SHP77 treated with DMSO at 0.1 percent for 48 hours (cell line): ENCODE measurements at regions not wholly inside any gene's neighbourhood (a gene's known extent, or its start where the extent isn't known, plus 50 kb on each side); places are given as distances from the start of the nearest gene placed in this dataset.
"Not testable (repeated sequence)": the region's sequence is repeated elsewhere in the genome, so short reads cannot be mapped to it uniquely, and the experiment has no call there.

Experiments
- DNase-seq: peaks from one replicate; lab custom pipeline; 2025; lab: John Stamatoyannopoulos, UW

- DNase-seq: not testable (repeated sequence)
Measured at GRCh38 chr7:76716551-76716950, 89.5 kb upstream of the POMZP3 start.

GRCh38 chr7:76712926-76713325, 85.8 kb upstream of the POMZP3 start:
- not testable (repeated sequence) for DNase-seq

GRCh38 chr7:76711648-76712047, 84.6 kb upstream of the POMZP3 start:
- not testable (repeated sequence) for DNase-seq

GRCh38 chr7:76709703-76710102, 82.6 kb upstream of the POMZP3 start:
- not testable (repeated sequence) for DNase-seq

- not testable (repeated sequence) for DNase-seq
Measured at GRCh38 chr7:76708446-76708845, 81.4 kb upstream of the POMZP3 start.

- not testable (repeated sequence) for DNase-seq
Measured at GRCh38 chr7:76703815-76704214, 76.7 kb upstream of the POMZP3 start.

GRCh38 chr7:76686277-76686676, 59.2 kb upstream of the POMZP3 start:
- not testable (repeated sequence) for DNase-seq

GRCh38 chr7:76684737-76685136, 57.7 kb upstream of the POMZP3 start:
- not testable (repeated sequence) for DNase-seq

- not testable (repeated sequence) for DNase-seq
Measured at GRCh38 chr7:76683631-76684030, 56.6 kb upstream of the POMZP3 start.

GRCh38 chr7:76681810-76682209, 54.7 kb upstream of the POMZP3 start:
- peak; percentile 14 for DNase-seq

- DNase-seq: not testable (repeated sequence)
Measured at GRCh38 chr7:76679174-76679573, 52.1 kb upstream of the POMZP3 start.

GRCh38 chr7:76678500-76678899, 51.4 kb upstream of the POMZP3 start:
- not testable (repeated sequence) for DNase-seq

- DNase-seq: not testable (repeated sequence)
Measured at GRCh38 chr7:76676890-76677289, 49.8 kb upstream of the POMZP3 start.
